GM12878 (cell line): ENCODE measurements at regions not wholly inside any gene's neighbourhood (a gene's known extent, or its start where the extent isn't known, plus 50 kb on each side); places are given as distances from the start of the nearest gene placed in this dataset.

Source experiments
- CEBPZ ChIP-seq: fragments of 150-350 bp; IDR thresholded peaks from 2 replicates; pipeline ENCODE4 v1.6.1; 2016; ENCODE audit warnings: low read depth, low read length
- CTCF ChIP-seq, 3 experiments: IDR thresholded peaks in 2 of 3; conservative IDR thresholded peaks in 1 of 3; 2 replicates each; pipeline ENCODE4 v1.5.1; 2011; ENCODE audit warnings: low read depth in 3 of 3, low read length in 3 of 3, mild to moderate bottlenecking in 3 of 3, control low read depth in 2 of 3, moderate library complexity in 2 of 3, inconsistent platforms in 1 of 3, mixed read lengths in 1 of 3; ENCODE audit not compliant: control insufficient read depth in 2 of 3, insufficient read depth in 1 of 3; ENCODE audit errors: extremely low read depth in 1 of 3
- EGR1 ChIP-seq, 2 experiments: IDR thresholded peaks; 1 replicate in 1 of 2; 2 replicates in 1 of 2; pipeline ENCODE4 v1.6.1; 2011 to 2012; ENCODE audit warnings: low read depth in 2 of 2, low read length in 2 of 2, borderline replicate concordance in 1 of 2, mild to moderate bottlenecking in 1 of 2, moderate library complexity in 1 of 2
- EP300 ChIP-seq, 2 experiments: fragments of 150-350 bp in 1 of 2; IDR thresholded peaks; 2 replicates each; pipeline ENCODE4 v1.6.1; 2011 to 2012; ENCODE audit warnings: low read depth in 2 of 2, low read length in 2 of 2, borderline replicate concordance in 1 of 2, improper control_type of control experiment in 1 of 2, inconsistent platforms in 1 of 2; ENCODE audit not compliant: control insufficient read depth in 1 of 2
- ESRRA ChIP-seq: IDR thresholded peaks from 2 replicates; pipeline ENCODE4 v1.6.1; 2012; ENCODE audit warnings: mild to moderate bottlenecking, low read length, improper control_type of control experiment
- EZH2 ChIP-seq: IDR thresholded peaks from 2 replicates; pipeline ENCODE4 v1.6.1; 2012; ENCODE audit warnings: low read depth, mild to moderate bottlenecking, control low read depth, inconsistent platforms, low read length, borderline replicate concordance; ENCODE audit not compliant: control insufficient read depth
- IRF5 ChIP-seq: fragments of 450-650 bp; IDR thresholded peaks from 2 replicates; pipeline ENCODE4 v1.6.1; 2017; ENCODE audit warnings: borderline replicate concordance
- NR2C1 ChIP-seq: fragments of 450-650 bp; IDR thresholded peaks from 2 replicates; pipeline ENCODE4 v1.6.1; 2017; ENCODE audit warnings: antibody characterized with exemption, mild to moderate bottlenecking, moderate library complexity

- TF ChIP-seq NR2C1 (no peak), EGR1 (IDR thresholded peaks at IDR 0.05; ENCODE audit: borderline replicate concordance in 1 of 2, low read depth in 2 of 2, low read length in 2 of 2) (no peak), EP300 (IDR thresholded peaks at IDR 0.05; ENCODE audit: borderline replicate concordance in 1 of 2, control insufficient read depth in 1 of 2, low read depth in 2 of 2, low read length in 2 of 2) (no peak), CEBPZ (no peak), EZH2 (no peak), CTCF (IDR thresholded peaks at IDR 0.05 in 2 of 3, conservative IDR thresholded peaks at IDR 0.05 in 1 of 3; ENCODE audit: control insufficient read depth in 2 of 3, extremely low read depth in 1 of 3, insufficient read depth in 1 of 3, low read depth in 3 of 3, low read length in 3 of 3) (no peak), IRF5 (no peak), ESRRA (no peak)
Measured at GRCh38 chr18:64207820-64208219, 58.9 kb upstream of the LINC00305 start.
